MCF 10A (cell line): ENCODE measurements at regions not wholly inside any gene's neighbourhood (a gene's known extent, or its start where the extent isn't known, plus 50 kb on each side); places are given as distances from the start of the nearest gene placed in this dataset.

Experiments
- BruUV-seq: library from RNA; stranded (reverse); fragments of 400-500 nt; replicated peaks from 2 replicates; lab custom pipeline; 2021; lab: Mats Ljungman, UMichigan
- CTCF ChIA-PET: fragments of 300-600 bp; sonication (Branson Sonifier 250); formaldehyde crosslinking; extraction: SDS; loops from one replicate; lab custom pipeline; 2021; ENCODE audit warnings: antibody characterized with exemption, inconsistent platforms; lab: Yijun Ruan, JAX
- POLR2A ChIA-PET: fragments of 300-600, 350-650 bp; sonication (Branson Sonifier 250); formaldehyde crosslinking; extraction: SDS; loops from one replicate; lab custom pipeline; 2020; ENCODE audit warnings: antibody characterized with exemption, inconsistent platforms; lab: Yijun Ruan, JAX
- DNase-seq: peaks from one replicate; pipeline ENCODE4 v3.0.0-alpha.2; 2018; ENCODE audit not compliant: unreplicated experiment
- H3K27ac Mint-ChIP-seq: one replicate; pipeline ENCODE4 v1.8.0; 2022; ENCODE audit warnings: mild to moderate bottlenecking, low read depth, mixed read lengths; ENCODE audit not compliant: unreplicated experiment
- H3K27me3 Mint-ChIP-seq: one replicate; pipeline ENCODE4 v1.8.0; 2022; ENCODE audit warnings: mixed read lengths; ENCODE audit not compliant: insufficient read depth, unreplicated experiment
- H3K36me3 Mint-ChIP-seq: one replicate; pipeline ENCODE4 v1.8.0; 2022; ENCODE audit warnings: mild to moderate bottlenecking, moderate library complexity, mixed read lengths; ENCODE audit not compliant: insufficient read depth, unreplicated experiment
- H3K4me1 Mint-ChIP-seq: one replicate; pipeline ENCODE4 v1.8.0; 2022; ENCODE audit warnings: mixed read lengths; ENCODE audit not compliant: insufficient read depth, unreplicated experiment
- H3K4me3 Mint-ChIP-seq: one replicate; pipeline ENCODE4 v1.8.0; 2022; ENCODE audit warnings: mild to moderate bottlenecking, moderate library complexity, mixed read lengths; ENCODE audit not compliant: unreplicated experiment
- H3K9me3 Mint-ChIP-seq: one replicate; pipeline ENCODE4 v1.8.0; 2022; ENCODE audit warnings: mixed read lengths; ENCODE audit not compliant: unreplicated experiment
- intact Hi-C: fragments of 100-400 bp; cut with micrococcal nuclease; formaldehyde crosslinking; loops from 2 replicates; pipeline ENCODE4 v1.14.1; 2022
- TF ChIP-seq, protein P1 (sequence below): fragments of 200-600 bp; IDR thresholded peaks from one replicate; pipeline ENCODE4 v1.8.0; 2022; ENCODE audit warnings: antibody characterized with exemption, mild to moderate bottlenecking; ENCODE audit not compliant: unreplicated experiment

DNA sequence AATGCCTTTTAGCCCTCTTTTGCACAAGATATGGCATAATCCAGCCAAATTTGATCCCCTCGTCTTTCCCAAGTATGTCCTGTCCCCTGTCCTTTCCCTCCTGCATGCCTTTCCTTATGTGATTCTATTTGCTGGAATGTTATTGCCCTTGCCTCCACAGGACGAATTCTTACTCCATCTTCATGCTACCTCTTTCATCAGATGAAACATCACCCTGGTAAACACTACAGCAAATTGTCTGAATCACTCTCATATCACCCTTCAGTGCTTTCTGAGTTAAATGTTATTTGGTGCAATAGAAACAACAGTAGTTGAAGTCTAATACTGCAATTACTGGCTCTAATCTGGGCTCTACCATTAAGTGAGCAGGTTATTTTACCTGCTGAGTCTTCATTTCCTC is 52.2 kb upstream of the FAT1 start:
- Mint-ChIP-seq H3K36me3 (no peaks in the 10 kb centered on the region), H3K4me1 (peaks cover 13% of the 10 kb centered on the region), H3K27ac (no peak overlapping the region), H3K27me3 (no peaks in the 10 kb centered on the region), H3K4me3 (no peak overlapping the region), H3K9me3 (peaks cover 8% of the 10 kb centered on the region)
- CTCF ChIA-PET, result no interaction called here
- no peak for DNase-seq
- no TSS peak for BruUV-seq
- POLR2A ChIA-PET, result no interaction called here
- intact Hi-C loops, result no loop called here
- TF ChIP-seq, protein P1, sequence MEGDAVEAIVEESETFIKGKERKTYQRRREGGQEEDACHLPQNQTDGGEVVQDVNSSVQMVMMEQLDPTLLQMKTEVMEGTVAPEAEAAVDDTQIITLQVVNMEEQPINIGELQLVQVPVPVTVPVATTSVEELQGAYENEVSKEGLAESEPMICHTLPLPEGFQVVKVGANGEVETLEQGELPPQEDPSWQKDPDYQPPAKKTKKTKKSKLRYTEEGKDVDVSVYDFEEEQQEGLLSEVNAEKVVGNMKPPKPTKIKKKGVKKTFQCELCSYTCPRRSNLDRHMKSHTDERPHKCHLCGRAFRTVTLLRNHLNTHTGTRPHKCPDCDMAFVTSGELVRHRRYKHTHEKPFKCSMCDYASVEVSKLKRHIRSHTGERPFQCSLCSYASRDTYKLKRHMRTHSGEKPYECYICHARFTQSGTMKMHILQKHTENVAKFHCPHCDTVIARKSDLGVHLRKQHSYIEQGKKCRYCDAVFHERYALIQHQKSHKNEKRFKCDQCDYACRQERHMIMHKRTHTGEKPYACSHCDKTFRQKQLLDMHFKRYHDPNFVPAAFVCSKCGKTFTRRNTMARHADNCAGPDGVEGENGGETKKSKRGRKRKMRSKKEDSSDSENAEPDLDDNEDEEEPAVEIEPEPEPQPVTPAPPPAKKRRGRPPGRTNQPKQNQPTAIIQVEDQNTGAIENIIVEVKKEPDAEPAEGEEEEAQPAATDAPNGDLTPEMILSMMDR, result no peak

DNA sequence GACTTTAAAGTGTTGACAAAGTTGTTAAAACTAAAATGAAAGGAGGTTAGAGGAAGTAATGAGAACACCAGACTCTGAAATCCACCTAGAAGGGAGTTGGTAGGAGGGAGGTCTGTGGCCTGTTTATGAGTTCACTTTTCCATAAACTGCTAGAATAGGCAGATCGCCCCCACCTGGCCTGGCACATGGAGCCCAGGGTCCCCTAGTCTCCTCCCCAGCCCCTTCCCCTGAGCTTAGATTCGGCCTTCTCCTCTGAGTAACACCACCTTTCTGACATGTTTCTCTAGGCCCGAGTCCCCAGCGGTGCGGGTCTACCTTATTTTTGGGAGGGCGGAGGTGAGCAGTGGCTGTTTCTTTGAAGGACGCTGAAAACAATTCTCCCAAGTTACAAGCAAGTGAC is 54.5 kb upstream of the FAT1 start:
- Mint-ChIP-seq H3K9me3 (peaks cover 8% of the 10 kb centered on the region), H3K4me1 (peaks cover 15% of the 10 kb centered on the region), H3K36me3 (no peaks in the 10 kb centered on the region), H3K27me3 (no peaks in the 10 kb centered on the region), H3K4me3 (no peak overlapping the region), H3K27ac (no peak overlapping the region)
- ChIA-PET CTCF (no interaction called here), POLR2A (interaction anchor here (1.2 kb wide), 1 partner anchor 15 kb away, joined by 3 read pairs; no protein-coding TSS in a partner anchor)
- BruUV-seq, result no TSS peak
- no peak for DNase-seq
- intact Hi-C loops, result no loop called here
- TF ChIP-seq, protein P1, result no peak

DNA sequence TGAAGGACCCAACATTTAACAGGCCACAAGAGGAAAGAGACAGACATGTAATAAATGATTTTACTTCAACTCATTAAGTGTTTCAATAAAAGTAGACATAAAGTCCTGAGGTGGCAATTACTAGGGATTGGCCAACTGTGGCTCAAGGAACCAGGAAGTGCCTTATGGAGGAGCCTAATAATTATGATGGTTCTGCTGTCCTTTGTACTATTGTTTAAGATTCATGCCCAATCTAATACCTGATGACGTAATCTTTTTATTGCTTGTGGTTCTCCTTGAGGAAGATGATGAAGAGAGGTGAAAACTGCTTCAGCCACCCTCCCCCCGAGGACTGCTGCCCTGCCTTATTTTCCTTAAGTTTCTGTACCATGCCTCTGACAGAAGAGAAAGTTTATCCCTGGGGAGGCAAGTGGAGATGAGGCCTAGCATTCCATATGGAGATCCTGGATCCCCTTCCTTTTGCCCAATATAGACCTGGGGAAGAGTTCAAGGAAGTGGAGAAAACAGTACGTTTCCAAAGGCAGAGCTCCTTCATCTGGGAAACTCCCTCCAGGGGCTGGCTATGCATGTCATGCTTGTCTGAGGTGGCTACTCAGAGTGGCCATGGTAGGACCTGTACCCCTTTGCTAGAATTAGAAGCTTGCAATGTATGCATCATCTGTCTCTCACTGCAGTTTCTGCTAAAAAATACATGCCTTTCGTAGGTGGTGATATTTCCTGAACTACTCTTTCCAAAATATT is 56.8 kb upstream of the FAT1 start:
- POLR2A ChIA-PET, result interaction anchor here (1.0 kb wide), 1 partner anchor 32 kb away, joined by 3 read pairs; no protein-coding TSS in a partner anchor
- Mint-ChIP-seq H3K4me1 (peaks cover 15% of the 10 kb centered on the region), H3K9me3 (no peaks in the 10 kb centered on the region)

More for the DNA sequence above, 56.8 kb upstream of the FAT1 start:
- Mint-ChIP-seq H3K36me3 (no peaks in the 10 kb centered on the region), H3K27me3 (no peaks in the 10 kb centered on the region), H3K4me3 (no peak overlapping the region), H3K27ac (no peak overlapping the region)
- TF ChIP-seq, protein P1, result no peak
- no peak for DNase-seq
- intact Hi-C loops, result no loop called here
- CTCF ChIA-PET, result interaction anchor here (0.6 to 1.2 kb wide), 2 partner anchors 15 to 18 kb away, joined by 3 read pairs; no protein-coding TSS in a partner anchor
- BruUV-seq, result no TSS peak
